Smooth muscle cell of the brain vasculature (primary cell): ENCODE measurements at regions not wholly inside any gene's neighbourhood (a gene's known extent, or its start where the extent isn't known, plus 50 kb on each side); places are given as distances from the start of the nearest gene placed in this dataset.

ENCODE experiments used
- DNase-seq: peaks from one replicate; pipeline ENCODE4 v3.0.0-alpha.2; 2012; ENCODE audit warnings: low read depth, low spot score

- no peak for DNase-seq
These were observed 300.0 kb upstream of the SP8 start for GRCh38 chr7:21086688-21087087.

DNA sequence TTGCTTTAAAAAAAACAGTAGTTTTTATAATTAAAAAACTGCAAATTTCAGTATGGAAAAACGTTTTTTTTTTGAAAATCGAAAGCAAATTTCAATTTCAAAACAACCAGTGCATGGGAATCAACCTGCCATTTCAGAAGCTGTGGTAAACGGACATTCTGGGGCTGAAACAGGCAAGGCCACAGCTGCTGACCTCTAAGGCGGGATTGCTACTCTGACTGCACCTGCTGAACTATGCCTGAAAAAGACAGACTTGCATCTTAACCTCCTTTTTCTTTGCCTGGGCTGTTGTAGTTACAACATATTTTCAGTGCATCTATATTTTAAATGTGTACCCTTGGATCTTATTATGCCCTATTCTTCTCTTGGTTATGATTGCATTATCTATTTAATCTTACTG lies 303.0 kb upstream of the SP8 start:
- no peak for DNase-seq

GRCh38 chr7:21092766-21093702 lies 306.3 kb upstream of the SP8 start:
- DNase-seq = no peak

GRCh38 chr7:21094589-21094988 lies 307.9 kb upstream of the SP8 start:
- DNase-seq = no peak

- no peak for DNase-seq
These were observed 312.7 kb upstream of the SP8 start for GRCh38 chr7:21099432-21099831.

DNA sequence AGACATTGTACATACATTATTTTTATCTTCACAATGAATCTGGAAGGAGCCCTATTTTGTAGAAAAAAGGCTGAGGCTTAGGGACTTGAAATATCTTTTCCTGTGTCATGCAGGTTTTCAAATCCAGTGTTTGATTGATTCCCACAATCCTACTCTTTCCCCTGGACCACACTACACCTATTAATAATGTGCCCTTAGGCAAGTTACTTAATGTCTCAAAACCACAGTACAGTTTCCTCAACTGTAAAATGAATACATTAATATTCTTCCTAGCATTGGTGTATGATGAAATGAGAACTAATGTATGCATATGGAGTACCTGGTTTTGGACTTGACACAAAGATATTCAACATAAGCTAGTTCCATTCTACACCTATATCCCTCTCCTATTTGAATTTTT lies 313.3 kb upstream of the SP8 start:
- DNase-seq = no peak

- no peak for DNase-seq
These were observed 314.9 kb upstream of the SP8 start for GRCh38 chr7:21101541-21101940.

GRCh38 chr7:21103426-21104123 lies 316.9 kb upstream of the SP8 start:
- DNase-seq = no peak

DNA sequence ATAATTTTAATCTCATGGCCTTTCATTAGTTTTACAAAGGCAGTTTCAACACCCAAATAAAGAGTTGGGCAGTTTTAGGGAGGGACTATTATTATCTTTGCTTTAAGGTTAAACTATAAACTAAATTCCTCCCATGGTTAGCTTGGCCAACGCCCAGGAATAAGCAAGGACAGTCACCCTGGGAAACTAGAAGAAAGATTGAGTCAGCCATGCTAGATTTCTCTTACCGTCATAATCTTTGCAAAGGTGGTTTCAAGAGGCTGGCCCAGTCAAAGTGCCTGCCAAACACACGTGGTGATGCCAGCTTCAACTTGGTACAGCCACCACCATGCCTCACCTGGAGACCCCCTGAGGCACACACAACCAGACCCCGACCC lies 317.4 kb upstream of the SP8 start:
- DNase-seq = no peak

DNA sequence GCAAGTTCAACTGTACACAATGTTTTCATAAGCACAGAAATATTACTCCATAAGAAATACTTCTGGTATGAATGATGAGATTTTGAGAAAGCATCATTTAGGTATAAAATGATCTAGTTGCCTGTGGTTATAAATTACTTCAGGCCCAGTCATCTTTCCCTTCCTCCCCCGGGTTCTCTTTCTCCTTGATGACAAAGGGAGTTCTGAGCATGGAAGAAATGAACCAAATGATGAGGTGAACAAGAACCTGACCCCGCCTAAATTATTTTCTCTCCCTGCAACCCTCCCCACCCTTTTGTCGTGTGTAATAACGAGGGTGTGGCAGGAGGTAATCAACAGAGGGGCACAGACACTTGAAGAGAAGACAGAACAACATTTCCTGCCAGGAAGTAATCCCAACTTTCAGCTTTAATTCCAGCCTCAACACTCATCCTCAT lies 319.6 kb upstream of the SP8 start:
- no peak for DNase-seq

GRCh38 chr7:21107101-21107500 lies 320.4 kb upstream of the SP8 start:
- DNase-seq = no peak

- DNase-seq = no peak
These were observed 319.7 kb upstream of the SP4 start for GRCh38 chr7:21108182-21108581.

GRCh38 chr7:21113609-21114415 lies 314.1 kb upstream of the SP4 start:
- no peak for DNase-seq

DNA sequence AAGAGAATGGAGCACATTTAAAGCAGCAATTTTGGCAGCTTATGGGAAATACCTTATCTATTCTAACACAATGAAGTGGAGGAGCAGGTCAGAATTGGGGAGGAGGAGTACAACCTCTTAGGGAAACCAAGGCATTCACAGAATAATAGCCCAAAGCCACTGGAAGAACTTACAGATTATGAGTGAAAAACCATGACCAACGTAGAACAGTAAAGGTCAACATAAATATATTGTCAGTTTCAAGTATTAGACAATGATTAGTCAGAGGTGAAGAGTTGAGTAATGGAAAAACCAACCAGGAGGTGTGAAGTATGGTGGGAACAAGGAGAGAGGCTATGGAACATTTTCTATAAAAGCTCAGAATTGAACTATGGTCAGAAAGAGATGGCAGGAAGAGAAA lies 304.3 kb upstream of the SP4 start:
- no peak for DNase-seq

DNA sequence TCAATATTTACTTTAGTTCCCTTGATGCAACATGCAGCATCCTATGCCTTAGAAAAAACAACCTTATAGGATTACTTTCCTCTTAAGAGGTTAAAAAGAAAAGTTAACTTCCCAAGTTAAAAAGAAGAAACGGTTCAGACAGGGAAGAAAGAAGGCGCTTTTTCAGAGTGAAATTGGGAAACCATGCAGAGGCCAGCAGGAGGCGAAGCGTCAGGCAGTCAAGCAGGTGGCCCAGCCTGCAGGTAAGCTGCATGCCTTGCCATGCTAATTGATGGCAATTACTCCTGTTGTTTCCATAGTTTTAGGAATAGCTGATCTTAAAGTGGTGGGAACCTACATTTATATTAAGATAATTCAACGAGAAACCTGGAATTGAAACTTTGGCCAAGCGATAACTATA lies 302.6 kb upstream of the SP4 start:
- DNase-seq = no peak

DNA sequence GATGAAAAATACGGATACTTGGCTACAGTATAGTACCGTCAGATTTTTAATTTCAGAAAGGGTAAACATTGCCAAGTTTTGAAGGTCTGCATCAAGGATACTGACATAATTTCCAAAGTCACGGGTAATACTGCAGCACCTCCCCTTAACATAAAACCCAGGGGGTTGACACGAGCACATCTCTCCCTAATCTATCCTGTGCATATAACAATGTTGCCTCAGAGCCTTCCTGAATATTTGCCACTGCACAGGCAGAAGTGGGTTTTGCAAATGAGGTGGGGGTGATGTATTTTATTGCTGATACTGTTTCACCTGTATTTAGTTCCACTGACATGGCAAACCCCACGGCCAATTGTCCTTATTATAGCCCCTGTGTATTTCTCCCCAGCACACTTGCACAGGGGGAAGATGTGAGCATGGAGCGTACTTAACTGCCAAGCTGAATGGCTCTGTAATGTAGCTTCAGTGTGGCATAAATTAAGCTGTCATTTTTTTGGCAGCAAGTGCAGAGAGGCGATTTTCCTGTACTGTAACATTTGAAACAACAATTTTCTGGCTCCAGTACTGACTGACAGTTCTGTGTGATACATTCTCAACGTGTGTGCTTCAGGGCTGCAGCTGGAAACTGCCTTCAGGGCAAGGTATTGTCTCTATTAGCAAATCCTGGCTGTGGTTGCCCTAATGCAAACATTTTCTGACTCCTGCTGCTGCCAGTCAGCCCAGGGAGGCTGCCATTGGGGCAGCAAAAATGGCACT lies 299.6 kb upstream of the SP4 start:
- DNase-seq = no peak

GRCh38 chr7:21131897-21132296 lies 296.0 kb upstream of the SP4 start:
- DNase-seq = no peak

DNA sequence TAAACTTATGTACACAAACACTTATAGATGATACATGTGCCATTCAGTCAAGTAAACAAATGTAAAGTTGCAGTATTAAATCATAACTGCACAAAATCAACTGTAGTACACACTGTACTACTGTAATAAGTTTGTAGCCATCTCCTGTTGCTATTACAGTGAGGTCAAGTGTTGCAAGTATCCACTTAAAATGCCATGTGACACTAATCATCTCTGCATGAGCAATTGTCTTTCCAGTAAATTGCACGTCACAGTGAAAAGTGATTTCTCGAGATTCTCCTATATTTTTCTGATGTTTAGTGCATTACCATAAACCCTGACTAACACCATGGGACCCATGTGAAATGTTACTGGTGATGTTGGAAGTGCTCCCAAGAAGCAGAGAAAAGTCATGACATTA lies 293.3 kb upstream of the SP4 start:
- no peak for DNase-seq

DNA sequence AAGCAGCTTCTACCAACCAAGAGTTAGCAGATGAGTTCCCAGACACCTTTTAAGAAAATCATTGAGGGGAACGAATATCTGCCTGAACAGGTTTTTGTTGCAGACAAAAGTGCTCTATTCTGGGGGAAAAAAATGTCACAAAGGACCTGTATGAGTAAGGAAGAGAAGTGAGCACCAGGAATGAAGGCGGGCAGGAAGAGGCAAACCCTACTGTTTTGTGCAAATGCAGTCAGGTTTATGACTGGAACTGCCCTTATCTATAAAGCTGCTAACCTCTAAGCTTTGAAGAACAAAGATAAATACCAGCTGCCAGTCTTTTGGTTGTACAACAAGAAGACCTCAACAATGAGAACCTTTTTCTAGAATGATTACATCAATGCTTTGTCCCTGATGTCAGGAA lies 292.4 kb upstream of the SP4 start:
- DNase-seq = no peak

DNA sequence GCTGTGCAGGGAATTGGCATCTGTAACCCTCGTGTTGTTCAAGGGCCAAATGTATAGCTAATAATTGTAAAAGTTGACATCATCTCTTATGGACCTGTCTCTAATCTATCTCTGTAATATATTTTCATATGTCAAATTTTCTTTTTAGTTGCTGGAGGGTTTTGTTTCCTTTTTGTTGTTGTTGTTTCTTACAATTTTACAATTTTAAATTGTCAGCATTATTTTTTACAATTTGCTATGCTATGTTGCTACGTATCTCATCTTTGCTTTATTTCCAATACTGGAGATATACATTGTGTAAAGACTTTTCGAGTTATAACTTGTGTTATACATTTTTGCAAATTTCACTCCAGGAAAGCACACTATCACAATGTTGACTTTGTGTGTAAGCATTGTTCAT lies 290.2 kb upstream of the SP4 start:
- DNase-seq = no peak

GRCh38 chr7:21140622-21141021 lies 287.3 kb upstream of the SP4 start:
- DNase-seq = no peak

- DNase-seq = no peak
These were observed 286.4 kb upstream of the SP4 start for GRCh38 chr7:21141476-21141875.
